GM19455 (cell line): ENCODE measurements at regions not wholly inside any gene's neighbourhood (a gene's known extent, or its start where the extent isn't known, plus 50 kb on each side); places are given as distances from the start of the nearest gene placed in this dataset.
"Not testable (repeated sequence)": the region's sequence is repeated elsewhere in the genome, so short reads cannot be mapped to it uniquely, and the experiment has no call there.

ENCODE experiments used
- ATAC-seq: cut with Tn5 transposase; IDR thresholded peaks from one replicate; pipeline ENCODE4 v1.9.1; 2021; ENCODE audit not compliant: unreplicated experiment

GRCh38 chr12:124477107-124477915 lies 90.1 kb downstream of the NCOR2 start:
- ATAC-seq: no peak

- no peak for ATAC-seq
Observed at GRCh38 chr12:124476011-124476400, 91.4 kb downstream of the NCOR2 start.

- no peak for ATAC-seq
Observed at GRCh38 chr12:124475295-124476010, 92.0 kb downstream of the NCOR2 start.

- ATAC-seq: no peak
Observed at GRCh38 chr12:124474709-124475108, 92.7 kb downstream of the NCOR2 start.

GRCh38 chr12:124472690-124473279 lies 94.6 kb downstream of the NCOR2 start:
- no peak for ATAC-seq

GRCh38 chr12:124471828-124472227 lies 95.6 kb downstream of the NCOR2 start:
- ATAC-seq: no peak

GRCh38 chr12:124470806-124471205 lies 96.6 kb downstream of the NCOR2 start:
- ATAC-seq: no peak

- no peak for ATAC-seq
Observed at GRCh38 chr12:124470139-124470538, 97.3 kb downstream of the NCOR2 start.

GRCh38 chr12:124469193-124469888 lies 98.1 kb downstream of the NCOR2 start:
- no peak for ATAC-seq

- ATAC-seq: not testable (repeated sequence)
Observed at GRCh38 chr12:124467549-124467948, 99.9 kb downstream of the NCOR2 start.

- peak; percentile 94 for ATAC-seq
Observed at GRCh38 chr12:124466216-124467128, 100.9 kb downstream of the NCOR2 start.

GRCh38 chr12:124465473-124465872 lies 101.9 kb downstream of the NCOR2 start:
- no peak for ATAC-seq

- no peak for ATAC-seq
Observed at GRCh38 chr12:124464830-124465229, 102.6 kb downstream of the NCOR2 start.

- no peak for ATAC-seq
Observed at GRCh38 chr12:124464062-124464461, 103.3 kb downstream of the NCOR2 start.

- no peak for ATAC-seq
Observed at GRCh38 chr12:124463341-124463921, 104.0 kb downstream of the NCOR2 start.

GRCh38 chr12:124462750-124463149 lies 104.7 kb downstream of the NCOR2 start:
- no peak for ATAC-seq

GRCh38 chr12:124461851-124462623 lies 105.4 kb downstream of the NCOR2 start:
- ATAC-seq: no peak

- no peak for ATAC-seq
Observed at GRCh38 chr12:124461241-124461673, 106.2 kb downstream of the NCOR2 start.

- no peak for ATAC-seq
Observed at GRCh38 chr12:124460771-124461170, 106.6 kb downstream of the NCOR2 start.
